Esophagus muscularis mucosa (tissue), 4 donors: ENCODE measurements at regions not wholly inside any gene's neighbourhood (a gene's known extent, or its start where the extent isn't known, plus 50 kb on each side); places are given as distances from the start of the nearest gene placed in this dataset.

ENCODE experiments used
- DNase-seq: peaks from one replicate; pipeline ENCODE4 v3.0.0-alpha.2; 2017; ENCODE audit errors: extremely low spot score
- H3K27ac ChIP-seq, 4 donors: fragments of 200-600 bp; sonication (generic); replicated peaks in 1 of 4; 1 replicate in 3 of 4; 2 replicates in 1 of 4; pipeline ENCODE4 v1.5.1; 2016 to 2019; ENCODE audit warnings: mild to moderate bottlenecking in 1 of 4
- H3K27me3 ChIP-seq, 4 donors: fragments of 200-600 bp; sonication (generic); one replicate each; pipeline versions ENCODE4 v1.5.1 to v1.6.0; 2016 to 2019
- H3K36me3 ChIP-seq, 4 donors: fragments of 200-600 bp; sonication (generic); one replicate each; pipeline ENCODE4 v1.5.1; 2016 to 2019
- H3K4me1 ChIP-seq, 4 donors: fragments of 200-600 bp; sonication (generic); one replicate each; pipeline ENCODE4 v1.5.1; 2016 to 2019
- H3K4me3 ChIP-seq, 4 donors: fragments of 200-600 bp; sonication (generic); 1 replicate in 2 of 4; 2 replicates in 2 of 4; pipeline ENCODE4 v1.5.1; 2016 to 2019; ENCODE audit warnings: mild to moderate bottlenecking in 4 of 4, moderate library complexity in 1 of 4
- H3K9me3 ChIP-seq, 4 donors: fragments of 200-600 bp; sonication (generic); 1 replicate in 3 of 4; 2 replicates in 1 of 4; pipeline ENCODE4 v1.5.1; 2016 to 2019
- CTCF ChIP-seq, 3 experiments: fragments of 200-600 bp in 2 of 3; fragments of 450-650 bp in 1 of 3; sonication (generic) in 2 of 3; IDR thresholded peaks; one replicate each; pipeline ENCODE4 v1.5.1; 2017 to 2019; ENCODE audit warnings: antibody characterized with exemption in 3 of 3, mild to moderate bottlenecking in 2 of 3, moderate library complexity in 1 of 3
- EP300 ChIP-seq: sonication (generic); formaldehyde crosslinking; IDR thresholded peaks from one replicate; pipeline ENCODE4 v1.6.1; 2017; ENCODE audit warnings: antibody characterized with exemption
- POLR2A ChIP-seq: fragments of 450-650 bp; IDR thresholded peaks from one replicate; pipeline ENCODE4 v1.6.1; 2017; ENCODE audit warnings: antibody characterized with exemption, moderate library complexity, mild to moderate bottlenecking, low read depth
- POLR2AphosphoS5 ChIP-seq, 2 donors: sonication (generic); formaldehyde crosslinking; IDR thresholded peaks; one replicate each; pipeline ENCODE4 v1.6.1; 2017; ENCODE audit warnings: antibody characterized with exemption in 2 of 2
- WGBS: methylation state at CpG from one replicate; pipeline ENCODE4 v1.1.5; 2018; 5-methylcytosine and 5-hydroxymethylcytosine counted together
- intact Hi-C: fragments of 100-400 bp; cut with DNase I; formaldehyde crosslinking; loops from one replicate; pipeline ENCODE4 v1.15.1; 2023

GRCh38 chr5:50968356-50969149 lies 302.1 kb downstream of the PARP8 start:
- Histone ChIP-seq H3K9me3 (no peaks in the 10 kb centered on the region), H3K27me3 (peaks cover 0 to 78% (median 68%) of the 10 kb centered on the region in 4 donors), H3K36me3 (no peaks in the 10 kb centered on the region), H3K27ac (no peak overlapping the region), H3K4me3 (peak overlapping the region; percentile 46 to 58 (median 48)), H3K4me1 (peaks cover 32 to 53% (median 43%) of the 10 kb centered on the region in 4 donors)
- intact Hi-C loops = no loop called here
- WGBS = 11% methylated on average over 23 of the region's 23 CpGs
- TF ChIP-seq POLR2AphosphoS5 (IDR thresholded peaks at IDR 0.05) (no peak), POLR2A (no peak), CTCF (IDR thresholded peaks at IDR 0.05) (no peak), EP300 (no peak)
- DNase-seq = no peak

- H3K4me1 ChIP-seq = peaks cover 26 to 45% (median 34%) of the 10 kb centered on the region in 4 donors
- TF ChIP-seq EP300 (no peak), POLR2AphosphoS5 (IDR thresholded peaks at IDR 0.05) (no peak), CTCF (IDR thresholded peaks at IDR 0.05) (no peak), POLR2A (no peak)
- peak overlapping the region; percentile 46 to 58 (median 48) for H3K4me3 ChIP-seq
- peaks cover 0 to 70% (median 62%) of the 10 kb centered on the region in 4 donors for H3K27me3 ChIP-seq
- no peak for DNase-seq
- intact Hi-C loops = no loop called here
- no peak overlapping the region for H3K27ac ChIP-seq
- H3K36me3 ChIP-seq = no peaks in the 10 kb centered on the region
- 3% methylated on average over 47 of the region's 60 CpGs for WGBS
- H3K9me3 ChIP-seq = no peaks in the 10 kb centered on the region
These were observed 303.0 kb downstream of the PARP8 start for GRCh38 chr5:50969151-50970031.

GRCh38 chr5:50975840-50976239 lies 309.4 kb downstream of the PARP8 start:
- H3K4me1 ChIP-seq = no peaks in the 10 kb centered on the region
- no peak overlapping the region for H3K4me3 ChIP-seq
- no peak for TF ChIP-seq EP300
- TF ChIP-seq POLR2AphosphoS5 (IDR thresholded peaks at IDR 0.05) = no peak
- no peak for TF ChIP-seq POLR2A
- no peak for TF ChIP-seq CTCF (IDR thresholded peaks at IDR 0.05)
- no peak for DNase-seq
- WGBS = 72% methylated on average over 2 of the region's 2 CpGs
- H3K36me3 ChIP-seq = no peaks in the 10 kb centered on the region
- H3K9me3 ChIP-seq = no peaks in the 10 kb centered on the region
- no peak overlapping the region for H3K27ac ChIP-seq
- intact Hi-C loops = no loop called here
- H3K27me3 ChIP-seq = peaks cover 0 to 13% (median 3%) of the 10 kb centered on the region in 4 donors

GRCh38 chr5:50978924-50979323 lies 312.5 kb downstream of the PARP8 start:
- Histone ChIP-seq H3K27me3 (peaks cover 0 to 7% (median 0%) of the 10 kb centered on the region in 4 donors), H3K4me1 (no peaks in the 10 kb centered on the region), H3K4me3 (no peak overlapping the region), H3K36me3 (no peaks in the 10 kb centered on the region), H3K9me3 (no peaks in the 10 kb centered on the region), H3K27ac (no peak overlapping the region)
- intact Hi-C loops = no loop called here
- DNase-seq = no peak
- 84% methylated on average over 2 of the region's 2 CpGs for WGBS
- TF ChIP-seq POLR2AphosphoS5 (IDR thresholded peaks at IDR 0.05) (no peak), EP300 (no peak), POLR2A (no peak), CTCF (IDR thresholded peaks at IDR 0.05) (no peak)
